ENCODE measurements at regions not wholly inside any gene's neighbourhood (a gene's known extent, or its start where the extent isn't known, plus 50 kb on each side); places are given as distances from the start of the nearest gene placed in this dataset.

DNA sequence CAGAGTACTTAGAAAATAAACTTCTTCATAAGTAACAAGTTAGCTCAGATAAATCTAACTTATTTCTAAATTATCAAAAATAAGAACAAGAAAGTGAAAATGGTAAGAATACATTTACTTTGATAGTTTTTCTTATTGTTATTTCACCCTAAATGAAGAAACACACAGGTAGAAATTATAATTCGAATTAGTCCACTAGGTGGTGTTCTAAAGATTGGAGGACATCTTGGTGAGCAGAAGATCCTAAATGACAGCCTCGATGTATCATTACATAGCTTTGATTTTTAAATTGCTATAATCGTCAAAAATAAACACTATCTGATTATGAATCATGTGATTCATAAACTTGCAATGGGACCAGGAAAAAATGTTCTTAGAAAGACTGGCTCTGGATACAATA, 280.8 kb upstream of the UBE2E2 start:
- no peak for FAIRE-seq
- intact Hi-C loops (cut with micrococcal nuclease): loop anchor here (2.0 kb wide), 2 partner anchors 38 to 838 kb away; no protein-coding TSS in a partner anchor
- POLR2A ChIA-PET: no interaction called here

GRCh38 chr3:22923711-22924110, 279.4 kb upstream of the UBE2E2 start:
- FAIRE-seq: no peak
- POLR2A ChIA-PET: no interaction called here
- no peak for TF ChIP-seq GATA2 (IDR thresholded peaks at IDR 0.05; ENCODE audit: insufficient read depth, insufficient read length, low read depth, low read length)
- TF ChIP-seq, protein P1, sequence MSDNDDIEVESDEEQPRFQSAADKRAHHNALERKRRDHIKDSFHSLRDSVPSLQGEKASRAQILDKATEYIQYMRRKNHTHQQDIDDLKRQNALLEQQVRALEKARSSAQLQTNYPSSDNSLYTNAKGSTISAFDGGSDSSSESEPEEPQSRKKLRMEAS (IDR thresholded peaks at IDR 0.05; ENCODE audit: insufficient read depth, insufficient read length): no peak
- TF ChIP-seq MYC (IDR thresholded peaks at IDR 0.05; ENCODE audit: low read depth, low read length): no peak
- TF ChIP-seq EZH2 (IDR thresholded peaks at IDR 0.05; ENCODE audit: borderline replicate concordance, low read depth, low read length, severe bottlenecking): no peak
- no peak for TF ChIP-seq POLR2AphosphoS5 (IDR thresholded peaks at IDR 0.05; ENCODE audit: insufficient read depth, low read depth, low read length)
- TF ChIP-seq, protein P2, sequence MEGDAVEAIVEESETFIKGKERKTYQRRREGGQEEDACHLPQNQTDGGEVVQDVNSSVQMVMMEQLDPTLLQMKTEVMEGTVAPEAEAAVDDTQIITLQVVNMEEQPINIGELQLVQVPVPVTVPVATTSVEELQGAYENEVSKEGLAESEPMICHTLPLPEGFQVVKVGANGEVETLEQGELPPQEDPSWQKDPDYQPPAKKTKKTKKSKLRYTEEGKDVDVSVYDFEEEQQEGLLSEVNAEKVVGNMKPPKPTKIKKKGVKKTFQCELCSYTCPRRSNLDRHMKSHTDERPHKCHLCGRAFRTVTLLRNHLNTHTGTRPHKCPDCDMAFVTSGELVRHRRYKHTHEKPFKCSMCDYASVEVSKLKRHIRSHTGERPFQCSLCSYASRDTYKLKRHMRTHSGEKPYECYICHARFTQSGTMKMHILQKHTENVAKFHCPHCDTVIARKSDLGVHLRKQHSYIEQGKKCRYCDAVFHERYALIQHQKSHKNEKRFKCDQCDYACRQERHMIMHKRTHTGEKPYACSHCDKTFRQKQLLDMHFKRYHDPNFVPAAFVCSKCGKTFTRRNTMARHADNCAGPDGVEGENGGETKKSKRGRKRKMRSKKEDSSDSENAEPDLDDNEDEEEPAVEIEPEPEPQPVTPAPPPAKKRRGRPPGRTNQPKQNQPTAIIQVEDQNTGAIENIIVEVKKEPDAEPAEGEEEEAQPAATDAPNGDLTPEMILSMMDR (IDR thresholded peaks at IDR 0.05; ENCODE audit: extremely low read depth in 1 of 2, insufficient read depth in 1 of 2, low read depth in 1 of 2, low read length in 2 of 2): no peak
- no peak for TF ChIP-seq POLR2A (IDR thresholded peaks at IDR 0.05; ENCODE audit: low read depth, low read length)
- TF ChIP-seq FOS (IDR thresholded peaks at IDR 0.05; ENCODE audit: borderline replicate concordance, insufficient read depth, low read length): no peak
- Histone ChIP-seq H3K9me1 (replicated peaks; ENCODE audit: control insufficient read depth, extremely low read depth, insufficient read depth, low read length) (no peaks in the 10 kb centered on the region), H3K4me1 (ENCODE audit: control insufficient read depth, extremely low read depth, insufficient read depth, low read length) (peaks cover 13% of the 10 kb centered on the region), H4K20me1 (replicated peaks; ENCODE audit: control insufficient read depth, extremely low read depth, insufficient read depth, low read length) (no peaks in the 10 kb centered on the region), H3K9me3 (replicated peaks; ENCODE audit: control insufficient read depth, insufficient read depth, low read length) (no peaks in the 10 kb centered on the region), H3K79me2 (ENCODE audit: control insufficient read depth, insufficient read depth, low read length) (no peaks in the 10 kb centered on the region), H3K27me3 (ENCODE audit: control insufficient read depth in 2 of 2, insufficient read depth in 2 of 2, low read length in 2 of 2) (no peaks in the 10 kb centered on the region), H3K4me2 (ENCODE audit: insufficient read depth, low read length) (peak overlapping the region; percentile 49), H2AFZ (ENCODE audit: low read depth, low read length) (peak overlapping the region; percentile 3), H3K27ac (ENCODE audit: insufficient read depth, low read depth, low read length) (no peak overlapping the region), H3K9ac (replicated peaks; ENCODE audit: extremely low read depth, insufficient read depth, low read length) (no peak overlapping the region), H3K36me3 (ENCODE audit: control insufficient read depth in 2 of 2, extremely low read depth in 1 of 2, insufficient read depth in 2 of 2, low read length in 2 of 2) (no peaks in the 10 kb centered on the region), H3K4me3 (replicated peaks in 1 of 3; ENCODE audit: insufficient read depth in 1 of 3, low read depth in 1 of 3, low read length in 3 of 3) (no peak overlapping the region)
- intact Hi-C loops (cut with micrococcal nuclease): loop anchor here (2.0 kb wide), 2 partner anchors 37 to 837 kb away; no protein-coding TSS in a partner anchor
- BruUV-seq (replicated peaks): no TSS peak
- dilution Hi-C loops (cut with MboI; ENCODE audit: extremely low pct_ligation_motif_present, low sequenced_read_pairs): no loop called here
- CTCF ChIA-PET: interaction anchor here (1.0 to 1.6 kb wide), 3 partner anchors 36 to 838 kb away, joined by 3 to 4 read pairs (median 3); no protein-coding TSS in a partner anchor
- DNase-seq (ENCODE audit: low read depth, low spot score): peak; percentile 4

More for the DNA sequence above, 280.8 kb upstream of the UBE2E2 start:
- dilution Hi-C loops (cut with MboI; ENCODE audit: extremely low pct_ligation_motif_present, low sequenced_read_pairs): no loop called here
- Histone ChIP-seq H3K9me1 (replicated peaks; ENCODE audit: control insufficient read depth, extremely low read depth, insufficient read depth, low read length) (no peaks in the 10 kb centered on the region), H3K4me3 (replicated peaks in 1 of 3; ENCODE audit: insufficient read depth in 1 of 3, low read depth in 1 of 3, low read length in 3 of 3) (no peak overlapping the region), H3K27me3 (ENCODE audit: control insufficient read depth in 2 of 2, insufficient read depth in 2 of 2, low read length in 2 of 2) (no peaks in the 10 kb centered on the region), H3K79me2 (ENCODE audit: control insufficient read depth, insufficient read depth, low read length) (no peaks in the 10 kb centered on the region), H3K4me2 (ENCODE audit: insufficient read depth, low read length) (no peak overlapping the region), H2AFZ (ENCODE audit: low read depth, low read length) (no peak overlapping the region), H3K4me1 (ENCODE audit: control insufficient read depth, extremely low read depth, insufficient read depth, low read length) (peaks cover 13% of the 10 kb centered on the region), H3K27ac (ENCODE audit: insufficient read depth, low read depth, low read length) (no peak overlapping the region), H4K20me1 (replicated peaks; ENCODE audit: control insufficient read depth, extremely low read depth, insufficient read depth, low read length) (no peaks in the 10 kb centered on the region), H3K36me3 (ENCODE audit: control insufficient read depth in 2 of 2, extremely low read depth in 1 of 2, insufficient read depth in 2 of 2, low read length in 2 of 2) (no peaks in the 10 kb centered on the region), H3K9me3 (replicated peaks; ENCODE audit: control insufficient read depth, insufficient read depth, low read length) (no peaks in the 10 kb centered on the region), H3K9ac (replicated peaks; ENCODE audit: extremely low read depth, insufficient read depth, low read length) (no peak overlapping the region)
- peak; percentile 6 for DNase-seq (ENCODE audit: low read depth, low spot score)
- CTCF ChIA-PET: interaction anchor here (0.5 to 2.7 kb wide), 13 partner anchors 12 to 839 kb away, joined by 3 to 20 read pairs (median 3); no protein-coding TSS in a partner anchor
- TF ChIP-seq JUN (IDR thresholded peaks at IDR 0.05; ENCODE audit: borderline replicate concordance, insufficient read depth, insufficient read length, low read depth): no peak
- TF ChIP-seq, protein P2 (IDR thresholded peaks at IDR 0.05; ENCODE audit: extremely low read depth in 1 of 2, insufficient read depth in 1 of 2, low read depth in 1 of 2, low read length in 2 of 2): no peak
- no peak for TF ChIP-seq POLR2A (IDR thresholded peaks at IDR 0.05; ENCODE audit: low read depth, low read length)
- no TSS peak for BruUV-seq (replicated peaks)

Data from endothelial cell of umbilical vein (primary cell).